Cardiac fibroblast (primary cell): ENCODE measurements at regions not wholly inside any gene's neighbourhood (a gene's known extent, or its start where the extent isn't known, plus 50 kb on each side); places are given as distances from the start of the nearest gene placed in this dataset.

ENCODE experiments used
- DNase-seq, 2 donors: peaks; one replicate each; pipeline versions ENCODE4 v3.0.0 to v3.0.0-alpha.2; 2010; ENCODE audit warnings: low read depth in 2 of 2
- H3K4me3 ChIP-seq, 2 donors: replicated peaks in 1 of 2; 1 replicate in 1 of 2; 2 replicates in 1 of 2; pipeline ENCODE4 v1.5.1; 2011; ENCODE audit warnings: low read depth in 2 of 2, low read length in 2 of 2, mild to moderate bottlenecking in 2 of 2, moderate library complexity in 1 of 2
- CTCF ChIP-seq: IDR thresholded peaks from one replicate; pipeline ENCODE4 v1.5.1; 2011; ENCODE audit warnings: low read depth, mild to moderate bottlenecking, low read length, inconsistent platforms

- no peak for TF ChIP-seq CTCF
- H3K4me3 ChIP-seq: no peak overlapping the region
- DNase-seq: no peak
These were observed 942.9 kb downstream of the CDH18 start for GRCh38 chr5:19044931-19045695.

- no peak for DNase-seq
- no peak overlapping the region for H3K4me3 ChIP-seq
- no peak for TF ChIP-seq CTCF
These were observed 940.7 kb downstream of the CDH18 start for GRCh38 chr5:19047277-19047676.

GRCh38 chr5:19048726-19049125 is 939.3 kb downstream of the CDH18 start:
- no peak for DNase-seq
- TF ChIP-seq CTCF: no peak

GRCh38 chr5:19058216-19058615 is 929.8 kb downstream of the CDH18 start:
- no peak for TF ChIP-seq CTCF
- no peak for DNase-seq
- H3K4me3 ChIP-seq: no peak overlapping the region

More at GRCh38 chr5:19048726-19049125, 939.3 kb downstream of the CDH18 start:
- H3K4me3 ChIP-seq: no peak overlapping the region

- H3K4me3 ChIP-seq: no peak overlapping the region
- DNase-seq: no peak
- TF ChIP-seq CTCF: no peak
These were observed 923.9 kb downstream of the CDH18 start for GRCh38 chr5:19064094-19064493.

GRCh38 chr5:19067741-19068140 is 920.3 kb downstream of the CDH18 start:
- no peak for TF ChIP-seq CTCF
- H3K4me3 ChIP-seq: no peak overlapping the region
- DNase-seq: no peak

GRCh38 chr5:19098434-19098833 is 889.6 kb downstream of the CDH18 start:
- DNase-seq: no peak
- H3K4me3 ChIP-seq: no peak overlapping the region
- TF ChIP-seq CTCF: no peak
